OCI-LY3 (cell line): ENCODE measurements at regions not wholly inside any gene's neighbourhood (a gene's known extent, or its start where the extent isn't known, plus 50 kb on each side); places are given as distances from the start of the nearest gene placed in this dataset.

Experiments
- H2AFZ ChIP-seq: fragments of 200-600, 300-600 bp; shearing (Covaris generic); 2 replicates; pipeline ENCODE4 v1.6.0; 2014; ENCODE audit warnings: antibody characterized with exemption, low read depth, low read length
- H3K27ac ChIP-seq: fragments of 200-600, 300-600 bp; sonication (generic); 2 replicates; pipeline ENCODE4 v1.5.1; 2014; ENCODE audit warnings: mild to moderate bottlenecking, low read length, moderate library complexity, mixed read lengths
- H3K27me3 ChIP-seq: fragments of 200-600, 300-600 bp; sonication (generic); 2 replicates; pipeline ENCODE4 v1.6.1; 2014; ENCODE audit warnings: low read depth, low read length, mixed read lengths
- H3K36me3 ChIP-seq: fragments of 200-600, 300-600 bp; sonication (generic); replicated peaks from 2 replicates; pipeline ENCODE3; 2014; ENCODE audit warnings: low read depth, low read length, mixed read lengths
- H3K4me1 ChIP-seq: fragments of 300-600, 200-600 bp; sonication (generic); 2 replicates; pipeline ENCODE4 v1.6.1; 2014; ENCODE audit warnings: low read length, mixed read lengths
- H3K4me2 ChIP-seq: fragments of 200-600, 300-600 bp; sonication (generic); 2 replicates; pipeline ENCODE4 v1.6.1; 2014; ENCODE audit warnings: low read length, mixed read lengths
- H3K4me3 ChIP-seq: fragments of 300-600, 200-600 bp; sonication (generic); 2 replicates; pipeline ENCODE4 v1.5.1; 2014; ENCODE audit warnings: antibody characterized with exemption, mild to moderate bottlenecking, low read length, moderate library complexity
- H3K79me2 ChIP-seq: fragments of 300-600, 200-600 bp; shearing (Covaris generic); 2 replicates; pipeline ENCODE4 v1.6.1; 2014; ENCODE audit warnings: mild to moderate bottlenecking, low read length, mixed read lengths
- H3K9ac ChIP-seq: fragments of 300-600, 200-600 bp; shearing (Covaris generic); 2 replicates; pipeline ENCODE4 v1.6.0; 2014; ENCODE audit warnings: mild to moderate bottlenecking, low read length, moderate library complexity
- H3K9me3 ChIP-seq: fragments of 200-600, 300-600 bp; shearing (Covaris generic); 2 replicates; pipeline ENCODE4 v1.6.1; 2014; ENCODE audit warnings: low read length, mixed read lengths; ENCODE audit not compliant: insufficient read depth
- H4K20me1 ChIP-seq: fragments of 200-600, 300-600 bp; sonication (generic); 2 replicates; pipeline ENCODE4 v1.6.1; 2016; ENCODE audit warnings: low read length, mixed read lengths; ENCODE audit not compliant: insufficient read depth
- CTCF ChIP-seq: fragments of 200-600, 300-600 bp; sonication (generic); IDR thresholded peaks from 2 replicates; pipeline ENCODE4 v1.5.1; 2014; ENCODE audit warnings: antibody characterized with exemption, low read length, low read depth
- EZH2phosphoT487 ChIP-seq: fragments of 200-600 bp; shearing (Covaris generic); IDR thresholded peaks from 2 replicates; pipeline ENCODE4 v1.6.1; 2018; ENCODE audit warnings: antibody characterized with exemption, mixed run types, low read depth

GRCh38 chr2:66073172-66073571 is 361.8 kb upstream of the MEIS1 start:
- no peak overlapping the region for H3K9ac ChIP-seq
- H3K9me3 ChIP-seq: no peaks in the 10 kb centered on the region
- no peaks in the 10 kb centered on the region for H4K20me1 ChIP-seq
- no peaks in the 10 kb centered on the region for H3K79me2 ChIP-seq
- H3K36me3 ChIP-seq: no peaks in the 10 kb centered on the region
- no peak overlapping the region for H3K4me3 ChIP-seq
- H3K4me2 ChIP-seq: no peak overlapping the region
- TF ChIP-seq EZH2phosphoT487: no peak
- TF ChIP-seq CTCF: no peak
- no peak overlapping the region for H3K27ac ChIP-seq
- H3K4me1 ChIP-seq: no peaks in the 10 kb centered on the region
- H2AFZ ChIP-seq: no peak overlapping the region
- H3K27me3 ChIP-seq: no peaks in the 10 kb centered on the region

- no peak overlapping the region for H3K9ac ChIP-seq
- H4K20me1 ChIP-seq: no peaks in the 10 kb centered on the region
- no peak overlapping the region for H3K4me2 ChIP-seq
- no peak for TF ChIP-seq CTCF
- TF ChIP-seq EZH2phosphoT487: no peak
- no peaks in the 10 kb centered on the region for H3K36me3 ChIP-seq
- H3K9me3 ChIP-seq: no peaks in the 10 kb centered on the region
- H3K27ac ChIP-seq: no peak overlapping the region
- H3K79me2 ChIP-seq: no peaks in the 10 kb centered on the region
- no peak overlapping the region for H3K4me3 ChIP-seq
- H2AFZ ChIP-seq: no peak overlapping the region
- no peaks in the 10 kb centered on the region for H3K27me3 ChIP-seq
- no peaks in the 10 kb centered on the region for H3K4me1 ChIP-seq
Observed at GRCh38 chr2:66070721-66071602, 364.0 kb upstream of the MEIS1 start.

GRCh38 chr2:66069937-66070720 is 364.8 kb upstream of the MEIS1 start:
- no peaks in the 10 kb centered on the region for H3K79me2 ChIP-seq
- no peak overlapping the region for H2AFZ ChIP-seq
- H3K27ac ChIP-seq: no peak overlapping the region
- no peak overlapping the region for H3K4me3 ChIP-seq
- no peaks in the 10 kb centered on the region for H4K20me1 ChIP-seq
- no peaks in the 10 kb centered on the region for H3K27me3 ChIP-seq
- no peaks in the 10 kb centered on the region for H3K4me1 ChIP-seq
- no peaks in the 10 kb centered on the region for H3K9me3 ChIP-seq
- TF ChIP-seq CTCF (no peak), EZH2phosphoT487 (no peak)
- H3K4me2 ChIP-seq: no peak overlapping the region
- no peaks in the 10 kb centered on the region for H3K36me3 ChIP-seq
- no peak overlapping the region for H3K9ac ChIP-seq

GRCh38 chr2:66066032-66066431 is 368.9 kb upstream of the MEIS1 start:
- Histone ChIP-seq H3K4me1 (no peaks in the 10 kb centered on the region), H3K4me3 (no peak overlapping the region), H3K79me2 (no peaks in the 10 kb centered on the region), H3K27ac (no peak overlapping the region), H3K36me3 (no peaks in the 10 kb centered on the region), H4K20me1 (no peaks in the 10 kb centered on the region), H3K9ac (no peak overlapping the region), H3K9me3 (no peaks in the 10 kb centered on the region), H3K4me2 (no peak overlapping the region), H2AFZ (no peak overlapping the region), H3K27me3 (0 out of 2 replicates have a peak, but pooled peaks cover 4% of the 10 kb centered on the region)
- no peak for TF ChIP-seq EZH2phosphoT487
- TF ChIP-seq CTCF: no peak
